CD4-positive, alpha-beta T cell (primary cell): ENCODE measurements at regions not wholly inside any gene's neighbourhood (a gene's known extent, or its start where the extent isn't known, plus 50 kb on each side); places are given as distances from the start of the nearest gene placed in this dataset.

ENCODE experiments used
- ATAC-seq: fragments of 200-7000 bp; cut with Tn5 transposase; one replicate; pipeline ENCODE4 v1.10.0; 2022; ENCODE audit warnings: mild to moderate bottlenecking; ENCODE audit not compliant: poor library complexity
- CTCF ChIA-PET: fragments of 350-600 bp; sonication (Branson Sonifier 250); formaldehyde crosslinking; loops from one replicate; lab custom pipeline; 2021; ENCODE audit warnings: antibody characterized with exemption, inconsistent platforms; lab: Charles Lee
- POLR2A ChIA-PET: fragments of 350-600 bp; sonication (Branson Sonifier 250); formaldehyde crosslinking; loops from one replicate; lab custom pipeline; 2021; ENCODE audit warnings: antibody characterized with exemption, inconsistent platforms; lab: Charles Lee
- DNase-seq, 14 experiments: peaks; one replicate each; pipeline ENCODE4 v3.0.0-alpha.2; 2013 to 2020; ENCODE audit warnings: mixed read lengths in 2 of 14
- H3K27ac ChIP-seq, 2 donors: one replicate each; pipeline versions ENCODE4 v1.5.1 to v1.7.0; 2013; ENCODE audit warnings: low read length in 2 of 2, low read depth in 1 of 2, mild to moderate bottlenecking in 1 of 2
- H3K27me3 ChIP-seq, 2 experiments: 1 replicate in 1 of 2; 2 replicates in 1 of 2; pipeline versions ENCODE4 v1.6.1 to v1.7.0; 2013; ENCODE audit warnings: low read length in 2 of 2, control low read depth in 1 of 2, mild to moderate bottlenecking in 1 of 2, moderate library complexity in 1 of 2; ENCODE audit not compliant: insufficient read depth in 2 of 2, control insufficient read depth in 1 of 2
- H3K36me3 ChIP-seq: one replicate; pipeline ENCODE4 v1.6.1; 2013; ENCODE audit warnings: low read length, control low read depth; ENCODE audit not compliant: insufficient read depth
- H3K4me1 ChIP-seq: one replicate; pipeline ENCODE4 v1.6.1; 2013; ENCODE audit warnings: low read length, control low read depth; ENCODE audit not compliant: insufficient read depth
- H3K4me3 ChIP-seq: one replicate; pipeline ENCODE4 v1.5.1; 2013; ENCODE audit warnings: mild to moderate bottlenecking, low read length, moderate library complexity
- H3K9me3 ChIP-seq, 2 experiments: 1 replicate in 1 of 2; 2 replicates in 1 of 2; pipeline versions ENCODE4 v1.6.1 to v1.7.0; 2013; ENCODE audit warnings: low read length in 2 of 2, mild to moderate bottlenecking in 2 of 2, control low read depth in 1 of 2, moderate library complexity in 1 of 2; ENCODE audit not compliant: control insufficient read depth in 1 of 2, insufficient read depth in 1 of 2
- H3K27ac Mint-ChIP-seq: one replicate; pipeline ENCODE4 v1.8.0; 2020; ENCODE audit warnings: mixed read lengths
- H3K27me3 Mint-ChIP-seq: one replicate; pipeline ENCODE4 v1.8.0; 2021; ENCODE audit warnings: mixed read lengths
- H3K36me3 Mint-ChIP-seq: one replicate; pipeline ENCODE4 v1.8.0; 2021; ENCODE audit warnings: low read depth, mixed read lengths
- H3K4me1 Mint-ChIP-seq: one replicate; pipeline ENCODE4 v1.8.0; 2021; ENCODE audit warnings: low read depth, mixed read lengths
- H3K4me3 Mint-ChIP-seq: one replicate; pipeline ENCODE4 v1.8.0; 2020; ENCODE audit warnings: mild to moderate bottlenecking, mixed read lengths
- H3K9me3 Mint-ChIP-seq: one replicate; pipeline ENCODE4 v1.8.0; 2020; ENCODE audit warnings: mixed read lengths
- intact Hi-C, 2 experiments: fragments of 100-400 bp; cut with DNase I in 1 of 2; cut with micrococcal nuclease in 1 of 2; formaldehyde crosslinking; loops; one replicate each; pipeline versions ENCODE4 v1.15.1 to v1.9.0; 2023 to 2025; cut with DNase I, micrococcal nuclease
- TF ChIP-seq, protein P1 (sequence below): fragments of 200-600 bp; IDR thresholded peaks from one replicate; pipeline ENCODE4 v1.8.0; 2022; ENCODE audit warnings: antibody characterized with exemption, mild to moderate bottlenecking

DNA sequence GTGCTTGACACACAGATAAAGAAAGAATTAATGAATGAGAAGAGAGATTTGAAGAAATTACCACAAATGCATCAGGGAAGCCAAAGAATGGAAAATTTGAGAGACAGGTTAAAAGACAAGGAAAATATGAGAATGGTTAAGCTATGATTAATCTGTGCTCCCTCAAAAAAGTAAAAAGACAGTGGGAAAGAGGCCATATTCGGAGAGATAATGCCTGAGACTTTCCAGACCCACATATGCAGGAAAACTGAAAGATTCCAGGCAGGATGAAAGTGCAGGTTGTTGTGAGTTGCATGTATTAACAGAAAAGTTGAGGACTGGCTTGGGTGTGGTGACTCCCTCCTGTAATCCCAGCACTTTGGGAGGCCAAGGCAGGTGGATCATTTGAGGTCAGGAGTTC is 302.3 kb downstream of the UACA start:
- H3K9me3 Mint-ChIP-seq: no peaks in the 10 kb centered on the region
- Histone ChIP-seq H3K9me3 (no peaks in the 10 kb centered on the region), H3K4me1 (peaks cover 11% of the 10 kb centered on the region), H3K4me3 (no peak overlapping the region), H3K27me3 (no peaks in the 10 kb centered on the region), H3K27ac (no peak overlapping the region), H3K36me3 (no peaks in the 10 kb centered on the region)
- DNase-seq (no peak), ATAC-seq (no peak)
- H3K27ac Mint-ChIP-seq: no peak overlapping the region
- H3K4me3 Mint-ChIP-seq: no peak overlapping the region
- no peaks in the 10 kb centered on the region for H3K36me3 Mint-ChIP-seq
- TF ChIP-seq, protein P1, sequence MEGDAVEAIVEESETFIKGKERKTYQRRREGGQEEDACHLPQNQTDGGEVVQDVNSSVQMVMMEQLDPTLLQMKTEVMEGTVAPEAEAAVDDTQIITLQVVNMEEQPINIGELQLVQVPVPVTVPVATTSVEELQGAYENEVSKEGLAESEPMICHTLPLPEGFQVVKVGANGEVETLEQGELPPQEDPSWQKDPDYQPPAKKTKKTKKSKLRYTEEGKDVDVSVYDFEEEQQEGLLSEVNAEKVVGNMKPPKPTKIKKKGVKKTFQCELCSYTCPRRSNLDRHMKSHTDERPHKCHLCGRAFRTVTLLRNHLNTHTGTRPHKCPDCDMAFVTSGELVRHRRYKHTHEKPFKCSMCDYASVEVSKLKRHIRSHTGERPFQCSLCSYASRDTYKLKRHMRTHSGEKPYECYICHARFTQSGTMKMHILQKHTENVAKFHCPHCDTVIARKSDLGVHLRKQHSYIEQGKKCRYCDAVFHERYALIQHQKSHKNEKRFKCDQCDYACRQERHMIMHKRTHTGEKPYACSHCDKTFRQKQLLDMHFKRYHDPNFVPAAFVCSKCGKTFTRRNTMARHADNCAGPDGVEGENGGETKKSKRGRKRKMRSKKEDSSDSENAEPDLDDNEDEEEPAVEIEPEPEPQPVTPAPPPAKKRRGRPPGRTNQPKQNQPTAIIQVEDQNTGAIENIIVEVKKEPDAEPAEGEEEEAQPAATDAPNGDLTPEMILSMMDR: no peak
- H3K27me3 Mint-ChIP-seq: no peaks in the 10 kb centered on the region
- intact Hi-C loops: loop anchor here in 1 of 2 experiments (2.0 to 10.0 kb wide), 5 partner anchors 121 to 938 kb away; no protein-coding TSS in a partner anchor
- POLR2A ChIA-PET: interaction anchor here (1.4 kb wide), 1 partner anchor 10 kb away, joined by 4 read pairs; no protein-coding TSS in a partner anchor
- CTCF ChIA-PET: interaction anchor here (1.5 to 1.6 kb wide), 2 partner anchors 14 to 32 kb away, joined by 4 to 5 read pairs; no protein-coding TSS in a partner anchor
- H3K4me1 Mint-ChIP-seq: peaks cover 6% of the 10 kb centered on the region

DNA sequence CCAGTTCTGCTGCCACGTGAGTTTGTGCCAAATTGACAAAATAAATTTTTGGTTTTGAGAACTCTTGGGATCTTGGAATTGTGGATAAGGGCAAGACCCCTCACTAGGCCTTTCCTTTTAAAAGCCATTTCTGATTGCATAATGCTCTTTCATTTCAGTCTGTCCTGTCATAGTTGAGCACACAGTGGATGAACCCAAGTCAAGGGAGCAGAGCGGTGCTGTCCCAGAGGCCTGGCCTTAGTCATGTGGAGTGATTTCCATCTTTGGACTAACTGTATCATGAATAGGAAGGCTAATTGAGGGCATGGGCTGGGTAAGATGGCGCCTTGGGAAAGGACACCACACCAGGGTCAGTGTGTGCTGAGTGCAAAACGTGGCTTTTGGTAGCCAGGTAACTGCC is 304.0 kb downstream of the UACA start:
- intact Hi-C loops: no loop called here
- Mint-ChIP-seq H3K9me3 (no peaks in the 10 kb centered on the region), H3K36me3 (no peaks in the 10 kb centered on the region), H3K27ac (no peak overlapping the region), H3K4me1 (peaks cover 6% of the 10 kb centered on the region), H3K4me3 (no peak overlapping the region), H3K27me3 (no peaks in the 10 kb centered on the region)
- no peaks in the 10 kb centered on the region for H3K36me3 ChIP-seq
- TF ChIP-seq, protein P1: no peak
- DNase-seq (peak in 1 of 14 experiments; percentile 27), ATAC-seq (no peak)
- no peak overlapping the region for H3K27ac ChIP-seq
- H3K9me3 ChIP-seq: no peaks in the 10 kb centered on the region
- POLR2A ChIA-PET: no interaction called here
- CTCF ChIA-PET: interaction anchor here (1.6 kb wide), 1 partner anchor 12 kb away, joined by 5 read pairs; no protein-coding TSS in a partner anchor
- H3K4me3 ChIP-seq: no peak overlapping the region
- no peaks in the 10 kb centered on the region for H3K27me3 ChIP-seq
- peaks cover 11% of the 10 kb centered on the region for H3K4me1 ChIP-seq

DNA sequence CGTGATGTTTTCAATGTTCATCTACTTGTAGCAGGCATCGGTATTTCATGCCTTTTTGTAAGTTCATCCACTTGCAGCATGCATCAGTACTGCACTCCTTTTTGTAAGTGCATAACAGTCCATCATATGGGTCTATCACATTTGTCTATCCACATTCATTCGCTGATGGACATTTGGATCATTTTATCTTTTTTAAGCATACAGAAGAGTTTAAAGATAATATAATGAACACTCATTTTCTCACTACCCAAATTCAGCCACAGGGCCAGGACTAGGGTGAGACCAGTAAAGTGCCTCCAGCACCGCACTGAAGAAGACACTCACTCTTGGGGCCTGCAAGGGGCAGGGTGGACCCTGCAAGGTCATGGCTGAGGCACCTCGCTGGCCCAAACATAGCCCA is 309.6 kb downstream of the UACA start:
- no peak for ATAC-seq
- H3K36me3 ChIP-seq: no peaks in the 10 kb centered on the region
- no peak overlapping the region for H3K27ac ChIP-seq
- peak in 1 of 14 experiments; percentile 7 for DNase-seq
- H3K4me1 ChIP-seq: peaks cover 22% of the 10 kb centered on the region
- Mint-ChIP-seq H3K36me3 (no peaks in the 10 kb centered on the region), H3K27me3 (peaks cover under 1% of the 10 kb centered on the region), H3K9me3 (no peaks in the 10 kb centered on the region), H3K4me1 (peaks cover 32% of the 10 kb centered on the region), H3K27ac (no peak overlapping the region), H3K4me3 (no peak overlapping the region)
- POLR2A ChIA-PET: no interaction called here
- no peaks in the 10 kb centered on the region for H3K27me3 ChIP-seq
- intact Hi-C loops: no loop called here
- no peaks in the 10 kb centered on the region for H3K9me3 ChIP-seq
- TF ChIP-seq, protein P1: no peak
- CTCF ChIA-PET: no interaction called here
- no peak overlapping the region for H3K4me3 ChIP-seq
